ENCODE measurements at regions not wholly inside any gene's neighbourhood (a gene's known extent, or its start where the extent isn't known, plus 50 kb on each side); places are given as distances from the start of the nearest gene placed in this dataset.

- Histone ChIP-seq H3K18ac (ENCODE audit: extremely low read depth, low read length) (no peak overlapping the region), H2BK15ac (ENCODE audit: low read length) (no peak overlapping the region), H3K23me2 (ENCODE audit: low read depth, low read length) (no peaks in the 10 kb centered on the region; the same call in 1 of the 2 replicates), H3K79me1 (ENCODE audit: low read depth, low read length) (no peaks in the 10 kb centered on the region), H3K27me3 (replicated peaks in 1 of 4; ENCODE audit: control insufficient read depth in 3 of 4, extremely low read depth in 1 of 4, insufficient read depth in 3 of 4, low read length in 3 of 4) (no peaks in the 10 kb centered on the region), H3K36me3 (ENCODE audit: control insufficient read depth in 2 of 4, insufficient read depth in 4 of 4, low read length in 3 of 4) (no peaks in the 10 kb centered on the region), H3K4me1 (replicated peaks in 1 of 4; ENCODE audit: control insufficient read depth in 3 of 4, insufficient read depth in 4 of 4, low read length in 3 of 4) (peaks cover 0 to 5% (median 1%) of the 10 kb centered on the region in 4 experiments; a peak in 2 of 7 replicates), H2BK5ac (ENCODE audit: low read depth, low read length) (no peak overlapping the region), H4K5ac (ENCODE audit: insufficient read length, low read depth, low read length) (no peak overlapping the region), H3K9me3 (ENCODE audit: insufficient read depth in 2 of 2, low read depth in 1 of 2, low read length in 1 of 2) (no peaks in the 10 kb centered on the region), H4K91ac (replicated peaks; ENCODE audit: insufficient read length, low read length) (no peak overlapping the region), H3K23ac (ENCODE audit: insufficient read length) (no peak overlapping the region), H2BK20ac (ENCODE audit: low read length) (no peak overlapping the region), H3K4ac (replicated peaks; ENCODE audit: insufficient read length, low read depth, low read length) (no peak overlapping the region), H3K79me2 (ENCODE audit: control insufficient read depth in 1 of 2, insufficient read depth in 2 of 2, low read length in 2 of 2) (no peaks in the 10 kb centered on the region), H2BK120ac (replicated peaks; ENCODE audit: low read depth, low read length) (no peak overlapping the region), H4K8ac (ENCODE audit: extremely low read depth, insufficient read depth, low read length) (no peak overlapping the region), H3K14ac (ENCODE audit: insufficient read length) (no peak overlapping the region), H2AFZ (ENCODE audit: low read length) (no peak overlapping the region), H3K4me3 (ENCODE audit: extremely low read depth in 1 of 4, insufficient read depth in 2 of 4, low read depth in 3 of 4, low read length in 4 of 4) (no peak overlapping the region), H2AK5ac (ENCODE audit: low read depth, low read length) (no peak overlapping the region), H3K4me2 (ENCODE audit: insufficient read depth in 1 of 2, low read depth in 2 of 2, low read length in 2 of 2) (no peak overlapping the region), H2BK12ac (ENCODE audit: low read depth, low read length) (no peak overlapping the region), H3K56ac (replicated peaks; ENCODE audit: insufficient read length, low read depth, low read length) (no peak overlapping the region), H3K9ac (replicated peaks in 1 of 4; ENCODE audit: extremely low read depth in 1 of 4, low read depth in 3 of 4, low read length in 3 of 4) (no peak overlapping the region), H4K20me1 (replicated peaks in 1 of 2; ENCODE audit: control insufficient read depth in 1 of 2, insufficient read depth in 2 of 2, low read length in 2 of 2) (no peaks in the 10 kb centered on the region), H3K27ac (ENCODE audit: low read depth, low read length) (no peak overlapping the region)
- DNase-seq (ENCODE audit: low read depth in 1 of 2, low spot score in 2 of 2) (no peak), FAIRE-seq (no peak)
- CTCF ChIA-PET (ENCODE audit: partially characterized antibody), result no interaction called here
- POLR2A ChIA-PET (ENCODE audit: partially characterized antibody), result no interaction called here
- TF ChIP-seq CTCF (IDR thresholded peaks at IDR 0.05; ENCODE audit: control extremely low read depth in 1 of 3, insufficient read depth in 1 of 3, low read depth in 1 of 3, low read length in 3 of 3) (no peak), TEAD4 (IDR thresholded peaks at IDR 0.05; ENCODE audit: low read depth, low read length) (no peak), HDAC6 (IDR thresholded peaks at IDR 0.05; ENCODE audit: low read depth, low read length) (no peak), SIRT6 (IDR thresholded peaks at IDR 0.05; ENCODE audit: low read length) (no peak), BRCA1 (IDR thresholded peaks at IDR 0.05; ENCODE audit: low read depth, low read length) (no peak), FOSL1 (IDR thresholded peaks at IDR 0.05; ENCODE audit: insufficient read depth, low read depth, low read length) (no peak), KDM1A (IDR thresholded peaks at IDR 0.05; ENCODE audit: borderline replicate concordance, low read length) (no peak), SP4 (IDR thresholded peaks at IDR 0.05; ENCODE audit: low read length) (no peak), RXRA (IDR thresholded peaks at IDR 0.05; ENCODE audit: insufficient read depth, low read depth, low read length) (no peak), POLR2AphosphoS5 (IDR thresholded peaks at IDR 0.05; ENCODE audit: low read depth, low read length) (no peak), ATF3 (IDR thresholded peaks at IDR 0.05; ENCODE audit: insufficient read depth, low read depth, low read length) (no peak)
- WGBS, 2 experiments (ENCODE audit: extremely low coverage in 1 of 2, insufficient coverage in 1 of 2, insufficient read length in 1 of 2, insufficient replicate concordance in 2 of 2, low coverage in 1 of 2, low lambda C conversion rate in 2 of 2, missing lambda C conversion rate in 1 of 2), result 89% methylated on average over 3 of the region's 3 CpGs; no CpG with 5 or more reads in 1 of the 2 experiments
Observed at GRCh38 chr11:79937676-79938334, 497.0 kb upstream of the TENM4 start.

All from H1 (cell line).